Activated CD4-positive, alpha-beta T cell treated with anti-CD3 and anti-CD28 coated beads, Interleukin-2, amount 10 ng/mL, durations not matched to agents 7 days and 5 days (primary cell): ENCODE measurements at regions not wholly inside any gene's neighbourhood (a gene's known extent, or its start where the extent isn't known, plus 50 kb on each side); places are given as distances from the start of the nearest gene placed in this dataset.

Experiments used
- CTCF ChIA-PET: fragments of 350-600 bp; sonication (Branson Sonifier 250); formaldehyde crosslinking; loops from one replicate; lab custom pipeline; 2021; ENCODE audit warnings: antibody characterized with exemption; lab: Charles Lee
- POLR2A ChIA-PET: fragments of 350-600 bp; sonication (Branson Sonifier 250); formaldehyde crosslinking; loops from one replicate; lab custom pipeline; 2021; ENCODE audit warnings: antibody characterized with exemption; lab: Charles Lee
- DNase-seq: peaks from one replicate; pipeline ENCODE4 v3.0.0-alpha.2; 2020
- H3K27ac Mint-ChIP-seq: one replicate; pipeline ENCODE4 v1.8.0; 2021; ENCODE audit warnings: mild to moderate bottlenecking, moderate library complexity, mixed read lengths
- H3K27me3 Mint-ChIP-seq: one replicate; pipeline ENCODE4 v1.8.0; 2021; ENCODE audit warnings: mixed read lengths
- H3K36me3 Mint-ChIP-seq: one replicate; pipeline ENCODE4 v1.8.0; 2021; ENCODE audit warnings: low read depth, mixed read lengths
- H3K4me1 Mint-ChIP-seq: one replicate; pipeline ENCODE4 v1.8.0; 2021; ENCODE audit warnings: mixed read lengths
- H3K4me3 Mint-ChIP-seq: one replicate; pipeline ENCODE4 v1.8.0; 2021; ENCODE audit warnings: mild to moderate bottlenecking, moderate library complexity, mixed read lengths
- H3K9me3 Mint-ChIP-seq: one replicate; pipeline ENCODE4 v1.8.0; 2021; ENCODE audit warnings: mixed read lengths

GRCh38 chr4:58665649-58666048 lies 1555.5 kb upstream of the IGFBP7 start:
- POLR2A ChIA-PET, result no interaction called here

GRCh38 chr4:58658701-58659100 lies 1548.5 kb upstream of the IGFBP7 start:
- no peaks in the 10 kb centered on the region for H3K4me1 Mint-ChIP-seq
- no peak overlapping the region for H3K4me3 Mint-ChIP-seq
- no peaks in the 10 kb centered on the region for H3K36me3 Mint-ChIP-seq
- H3K27ac Mint-ChIP-seq, result no peak overlapping the region
- no peaks in the 10 kb centered on the region for H3K27me3 Mint-ChIP-seq
- ChIA-PET CTCF (no interaction called here), POLR2A (no interaction called here)
- H3K9me3 Mint-ChIP-seq, result peaks cover 6% of the 10 kb centered on the region
- no peak for DNase-seq

More at GRCh38 chr4:58665649-58666048, 1555.5 kb upstream of the IGFBP7 start:
- no peak overlapping the region for H3K4me3 Mint-ChIP-seq
- no peaks in the 10 kb centered on the region for H3K27me3 Mint-ChIP-seq
- no peak overlapping the region for H3K27ac Mint-ChIP-seq
- H3K36me3 Mint-ChIP-seq, result no peaks in the 10 kb centered on the region
- H3K4me1 Mint-ChIP-seq, result no peaks in the 10 kb centered on the region
- peaks cover 6% of the 10 kb centered on the region for H3K9me3 Mint-ChIP-seq
- DNase-seq, result no peak
- CTCF ChIA-PET, result no interaction called here

GRCh38 chr4:58653251-58653650 lies 1543.1 kb upstream of the IGFBP7 start:
- Mint-ChIP-seq H3K9me3 (no peaks in the 10 kb centered on the region), H3K4me1 (no peaks in the 10 kb centered on the region), H3K27me3 (no peaks in the 10 kb centered on the region), H3K36me3 (no peaks in the 10 kb centered on the region), H3K27ac (no peak overlapping the region), H3K4me3 (no peak overlapping the region)
- CTCF ChIA-PET, result no interaction called here
- no peak for DNase-seq
- POLR2A ChIA-PET, result no interaction called here

GRCh38 chr4:58649226-58649625 lies 1539.0 kb upstream of the IGFBP7 start:
- Mint-ChIP-seq H3K27ac (no peak overlapping the region), H3K36me3 (no peaks in the 10 kb centered on the region), H3K27me3 (no peaks in the 10 kb centered on the region), H3K9me3 (peaks cover 3% of the 10 kb centered on the region), H3K4me3 (no peak overlapping the region), H3K4me1 (no peaks in the 10 kb centered on the region)
- ChIA-PET POLR2A (no interaction called here), CTCF (no interaction called here)
- DNase-seq, result no peak

- Mint-ChIP-seq H3K9me3 (peaks cover 3% of the 10 kb centered on the region), H3K27ac (no peak overlapping the region), H3K4me3 (no peak overlapping the region), H3K36me3 (no peaks in the 10 kb centered on the region), H3K4me1 (no peaks in the 10 kb centered on the region), H3K27me3 (no peaks in the 10 kb centered on the region)
- ChIA-PET CTCF (no interaction called here), POLR2A (no interaction called here)
- DNase-seq, result no peak
Observed at GRCh38 chr4:58646126-58646525, 1535.9 kb upstream of the IGFBP7 start.

- CTCF ChIA-PET, result interaction anchor here (0.6 kb wide), 1 partner anchor 31 kb away, joined by 3 read pairs; no protein-coding TSS in a partner anchor
- Mint-ChIP-seq H3K36me3 (no peaks in the 10 kb centered on the region), H3K9me3 (peaks cover 6% of the 10 kb centered on the region), H3K27ac (no peak overlapping the region), H3K4me1 (no peaks in the 10 kb centered on the region), H3K4me3 (no peak overlapping the region), H3K27me3 (no peaks in the 10 kb centered on the region)
- POLR2A ChIA-PET, result no interaction called here
- DNase-seq, result no peak
Observed at GRCh38 chr4:58644549-58644948, 1534.4 kb upstream of the IGFBP7 start.

- Mint-ChIP-seq H3K36me3 (no peaks in the 10 kb centered on the region), H3K4me1 (no peaks in the 10 kb centered on the region), H3K27ac (no peak overlapping the region), H3K27me3 (no peaks in the 10 kb centered on the region), H3K4me3 (no peak overlapping the region), H3K9me3 (peaks cover 10% of the 10 kb centered on the region)
- DNase-seq, result no peak
- ChIA-PET CTCF (no interaction called here), POLR2A (no interaction called here)
Observed at GRCh38 chr4:58636381-58636780, 1526.2 kb upstream of the IGFBP7 start.

- Mint-ChIP-seq H3K36me3 (no peaks in the 10 kb centered on the region), H3K4me3 (no peak overlapping the region), H3K9me3 (peaks cover 20% of the 10 kb centered on the region), H3K4me1 (no peaks in the 10 kb centered on the region), H3K27me3 (no peaks in the 10 kb centered on the region), H3K27ac (no peak overlapping the region)
- ChIA-PET CTCF (no interaction called here), POLR2A (no interaction called here)
- no peak for DNase-seq
Observed at GRCh38 chr4:58617226-58617625, 1507.0 kb upstream of the IGFBP7 start.

- ChIA-PET CTCF (no interaction called here), POLR2A (no interaction called here)
- Mint-ChIP-seq H3K27ac (no peak overlapping the region), H3K27me3 (no peaks in the 10 kb centered on the region), H3K9me3 (peaks cover 2% of the 10 kb centered on the region), H3K36me3 (no peaks in the 10 kb centered on the region), H3K4me3 (no peak overlapping the region), H3K4me1 (no peaks in the 10 kb centered on the region)
- DNase-seq, result no peak
Observed at GRCh38 chr4:58611012-58611411, 1500.8 kb upstream of the IGFBP7 start.

GRCh38 chr4:58606303-58606702 lies 1496.1 kb upstream of the IGFBP7 start:
- Mint-ChIP-seq H3K36me3 (no peaks in the 10 kb centered on the region), H3K27me3 (no peaks in the 10 kb centered on the region), H3K27ac (no peak overlapping the region), H3K4me3 (no peak overlapping the region), H3K9me3 (peaks cover 2% of the 10 kb centered on the region), H3K4me1 (no peaks in the 10 kb centered on the region)
- ChIA-PET POLR2A (no interaction called here), CTCF (no interaction called here)
- DNase-seq, result no peak

- no peaks in the 10 kb centered on the region for H3K9me3 Mint-ChIP-seq
- DNase-seq, result no peak
- POLR2A ChIA-PET, result no interaction called here
- H3K4me3 Mint-ChIP-seq, result no peak overlapping the region
- H3K27ac Mint-ChIP-seq, result no peak overlapping the region
- no peaks in the 10 kb centered on the region for H3K36me3 Mint-ChIP-seq
- CTCF ChIA-PET, result no interaction called here
- no peaks in the 10 kb centered on the region for H3K27me3 Mint-ChIP-seq
- no peaks in the 10 kb centered on the region for H3K4me1 Mint-ChIP-seq
Observed at GRCh38 chr4:58603951-58604350, 1493.8 kb upstream of the IGFBP7 start.

- H3K9me3 Mint-ChIP-seq, result no peaks in the 10 kb centered on the region
- H3K36me3 Mint-ChIP-seq, result no peaks in the 10 kb centered on the region
- CTCF ChIA-PET, result no interaction called here
- no peak overlapping the region for H3K27ac Mint-ChIP-seq
- no peaks in the 10 kb centered on the region for H3K27me3 Mint-ChIP-seq
- DNase-seq, result no peak
- no peak overlapping the region for H3K4me3 Mint-ChIP-seq
- POLR2A ChIA-PET, result no interaction called here
- H3K4me1 Mint-ChIP-seq, result no peaks in the 10 kb centered on the region
Observed at GRCh38 chr4:58602731-58603359, 1492.7 kb upstream of the IGFBP7 start.

GRCh38 chr4:58602022-58602421 lies 1491.8 kb upstream of the IGFBP7 start:
- no peak overlapping the region for H3K4me3 Mint-ChIP-seq
- no peaks in the 10 kb centered on the region for H3K9me3 Mint-ChIP-seq
- ChIA-PET CTCF (no interaction called here), POLR2A (no interaction called here)
- no peaks in the 10 kb centered on the region for H3K27me3 Mint-ChIP-seq
- no peak overlapping the region for H3K27ac Mint-ChIP-seq
- no peaks in the 10 kb centered on the region for H3K4me1 Mint-ChIP-seq
- no peak for DNase-seq
- no peaks in the 10 kb centered on the region for H3K36me3 Mint-ChIP-seq

- no peak for DNase-seq
- no peaks in the 10 kb centered on the region for H3K9me3 Mint-ChIP-seq
- ChIA-PET CTCF (no interaction called here), POLR2A (no interaction called here)
- no peaks in the 10 kb centered on the region for H3K36me3 Mint-ChIP-seq
- no peaks in the 10 kb centered on the region for H3K4me1 Mint-ChIP-seq
- no peak overlapping the region for H3K27ac Mint-ChIP-seq
- H3K4me3 Mint-ChIP-seq, result no peak overlapping the region
- no peaks in the 10 kb centered on the region for H3K27me3 Mint-ChIP-seq
Observed at GRCh38 chr4:58600290-58600689, 1490.1 kb upstream of the IGFBP7 start.
